K562 (cell line): ENCODE measurements at regions not wholly inside any gene's neighbourhood (a gene's known extent, or its start where the extent isn't known, plus 50 kb on each side); places are given as distances from the start of the nearest gene placed in this dataset.
A peak's percentile ranks its signal among the peaks of the same experiment; 100 is the strongest.

ENCODE experiments used
- ARHGAP35 ChIP-seq: fragments of 450-650 bp; IDR thresholded peaks from 2 replicates; pipeline ENCODE4 v1.6.1; 2018; ENCODE audit not compliant: partially characterized antibody
- C11orf30 ChIP-seq: fragments of 450-650 bp; IDR thresholded peaks from 2 replicates; pipeline ENCODE4 v1.6.1; 2016; ENCODE audit warnings: low read depth, mild to moderate bottlenecking
- CEBPB ChIP-seq: fragments of 450-650 bp; IDR thresholded peaks from 2 replicates; pipeline ENCODE4 v1.6.1; 2016; ENCODE audit warnings: missing genetic modification characterization, missing compliant biosample characterization
- GABPA ChIP-seq: fragments of 200-800 bp; sonication (Bioruptor generic); conservative IDR thresholded peaks from 2 replicates; pipeline ENCODE4 v1.6.1; 2016; ENCODE audit warnings: low read depth, missing genetic modification characterization, missing compliant biosample characterization
- HNRNPL ChIP-seq: fragments of 200-400 bp; formaldehyde crosslinking; IDR thresholded peaks from 2 replicates; pipeline ENCODE4 v1.6.1; 2017; ENCODE audit warnings: low read depth, mild to moderate bottlenecking, low read length
- KLF10 ChIP-seq: fragments of 250-450 bp; sonication (Bioruptor Pico); IDR thresholded peaks from 2 replicates; pipeline ENCODE4 v1.6.1; 2021; ENCODE audit warnings: matching md5 sums
- PML ChIP-seq: IDR thresholded peaks from 2 replicates; pipeline ENCODE4 v1.6.1; 2012; ENCODE audit warnings: low read length, inconsistent platforms
- POLR2AphosphoS2 ChIP-seq: IDR thresholded peaks from 2 replicates; pipeline ENCODE4 v1.6.1; 2012; ENCODE audit warnings: low read length, improper control_type of control experiment
- RBM14 ChIP-seq: fragments of 200-400 bp; formaldehyde crosslinking; IDR thresholded peaks from 2 replicates; pipeline ENCODE4 v1.6.1; 2018; ENCODE audit warnings: low read depth, mild to moderate bottlenecking, low read length, moderate library complexity, borderline replicate concordance; ENCODE audit not compliant: insufficient read depth
- RNF2 ChIP-seq: sonication (generic); IDR thresholded peaks from 2 replicates; pipeline ENCODE4 v1.6.1; 2016
- STAG1 ChIP-seq: sonication (generic); formaldehyde crosslinking; IDR thresholded peaks from 2 replicates; pipeline ENCODE4 v1.5.0; 2020; ENCODE audit warnings: missing genetic modification reagents, borderline replicate concordance
- TEAD2 ChIP-seq: fragments of 450-650 bp; IDR thresholded peaks from 2 replicates; pipeline ENCODE4 v1.6.1; 2016; ENCODE audit warnings: missing genetic modification characterization, control low read depth, missing compliant biosample characterization
- ZNF444 ChIP-seq: fragments of 250-450 bp; sonication (Bioruptor Pico); IDR thresholded peaks from 2 replicates; pipeline ENCODE4 v1.4.0; 2020; ENCODE audit warnings: mild to moderate bottlenecking, moderate library complexity
- ZNF75A ChIP-seq: fragments of 450-650 bp; formaldehyde crosslinking; IDR thresholded peaks from 2 replicates; pipeline ENCODE4 v1.4.0; 2020; ENCODE audit warnings: mild to moderate bottlenecking
- ZNF79 ChIP-seq: fragments of 250-450 bp; sonication (Bioruptor Pico); IDR thresholded peaks from 2 replicates; pipeline ENCODE4 v1.4.0; 2020; ENCODE audit warnings: low read depth, mild to moderate bottlenecking, moderate library complexity
- TF ChIP-seq, protein P1 (sequence below): sonication (generic); formaldehyde crosslinking; IDR thresholded peaks from 2 replicates; pipeline ENCODE4 v1.8.1; 2023; ENCODE audit warnings: mild to moderate bottlenecking, missing genetic modification reagents
- TF ChIP-seq, protein P2 (sequence below): fragments of 250-450 bp; sonication (Bioruptor Pico); IDR thresholded peaks from 2 replicates; pipeline ENCODE4 v1.8.0; 2021; ENCODE audit warnings: borderline replicate concordance, mild to moderate bottlenecking, moderate library complexity; ENCODE audit not compliant: poor library complexity, severe bottlenecking
- TF ChIP-seq, protein P3 (sequence below): sonication (generic); formaldehyde crosslinking; IDR thresholded peaks from 2 replicates; pipeline ENCODE4 v1.8.1; 2022; ENCODE audit warnings: missing genetic modification reagents
- TF ChIP-seq, protein P4 (sequence below): fragments of 450-650 bp; formaldehyde crosslinking; IDR thresholded peaks from 2 replicates; pipeline ENCODE4 v1.4.0; 2020; ENCODE audit warnings: mild to moderate bottlenecking
- TF ChIP-seq, protein P5 (sequence below): fragments of 250-450 bp; sonication (Bioruptor Pico); IDR thresholded peaks from 2 replicates; pipeline ENCODE4 v1.8.0; 2021; ENCODE audit warnings: moderate library complexity, mild to moderate bottlenecking, inconsistent platforms
- TF ChIP-seq, protein P6 (sequence below): IDR thresholded peaks from 2 replicates; pipeline ENCODE4 v1.6.1; 2016; ENCODE audit warnings: missing genetic modification characterization, missing compliant biosample characterization

DNA sequence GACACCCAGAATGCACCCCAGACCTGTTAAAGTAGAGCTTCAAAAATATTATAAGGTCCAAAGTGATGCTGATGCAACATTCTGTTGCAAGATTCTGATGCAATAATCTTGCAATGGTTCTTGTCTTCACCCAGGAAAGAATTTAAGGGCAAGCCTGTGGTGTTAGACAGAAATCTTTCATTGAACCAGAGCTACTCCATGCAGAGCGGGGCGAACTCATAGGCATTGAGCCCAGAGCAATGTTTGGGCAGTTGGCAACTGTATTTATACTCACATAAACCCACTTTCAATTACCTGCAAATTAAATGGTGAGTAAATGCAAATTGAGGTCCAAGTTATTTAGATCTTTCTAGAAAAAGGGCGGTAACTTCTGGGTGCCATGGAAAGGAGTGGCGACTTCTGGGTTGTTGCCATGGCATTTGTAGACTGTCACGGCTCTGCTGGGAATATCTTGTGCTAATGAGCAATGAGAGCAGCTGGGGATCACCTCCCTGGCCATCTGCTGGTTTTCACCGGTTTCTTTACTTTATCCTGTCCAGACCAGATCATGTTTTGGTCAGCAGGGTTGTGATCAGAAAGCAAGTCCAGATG lies 163.4 kb downstream of the ICE1 start (continued):
- TF ChIP-seq, protein P1, sequence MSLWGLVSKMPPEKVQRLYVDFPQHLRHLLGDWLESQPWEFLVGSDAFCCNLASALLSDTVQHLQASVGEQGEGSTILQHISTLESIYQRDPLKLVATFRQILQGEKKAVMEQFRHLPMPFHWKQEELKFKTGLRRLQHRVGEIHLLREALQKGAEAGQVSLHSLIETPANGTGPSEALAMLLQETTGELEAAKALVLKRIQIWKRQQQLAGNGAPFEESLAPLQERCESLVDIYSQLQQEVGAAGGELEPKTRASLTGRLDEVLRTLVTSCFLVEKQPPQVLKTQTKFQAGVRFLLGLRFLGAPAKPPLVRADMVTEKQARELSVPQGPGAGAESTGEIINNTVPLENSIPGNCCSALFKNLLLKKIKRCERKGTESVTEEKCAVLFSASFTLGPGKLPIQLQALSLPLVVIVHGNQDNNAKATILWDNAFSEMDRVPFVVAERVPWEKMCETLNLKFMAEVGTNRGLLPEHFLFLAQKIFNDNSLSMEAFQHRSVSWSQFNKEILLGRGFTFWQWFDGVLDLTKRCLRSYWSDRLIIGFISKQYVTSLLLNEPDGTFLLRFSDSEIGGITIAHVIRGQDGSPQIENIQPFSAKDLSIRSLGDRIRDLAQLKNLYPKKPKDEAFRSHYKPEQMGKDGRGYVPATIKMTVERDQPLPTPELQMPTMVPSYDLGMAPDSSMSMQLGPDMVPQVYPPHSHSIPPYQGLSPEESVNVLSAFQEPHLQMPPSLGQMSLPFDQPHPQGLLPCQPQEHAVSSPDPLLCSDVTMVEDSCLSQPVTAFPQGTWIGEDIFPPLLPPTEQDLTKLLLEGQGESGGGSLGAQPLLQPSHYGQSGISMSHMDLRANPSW, result no peak
- TF ChIP-seq ZNF79 (CRISPR knock-in tag) (peak; percentile 100), CEBPB (tag) (peak; percentile 89), HNRNPL (no peak), GABPA (tag) (peak; percentile 89), ZNF444 (CRISPR knock-in tag) (peak; percentile 95), RNF2 (peak; percentile 41; the same call in 1 of the 2 replicates), ARHGAP35 (no peak), TEAD2 (tag) (peak; percentile 92), PML (no peak), KLF10 (peak; percentile 81; the same call in 1 of the 2 replicates), ZNF75A (CRISPR knock-in tag) (peak; percentile 98), POLR2AphosphoS2 (no peak), STAG1 (CRISPR knock-in tag) (no peak), RBM14 (no peak), C11orf30 (no peak)
- TF ChIP-seq, protein P2, sequence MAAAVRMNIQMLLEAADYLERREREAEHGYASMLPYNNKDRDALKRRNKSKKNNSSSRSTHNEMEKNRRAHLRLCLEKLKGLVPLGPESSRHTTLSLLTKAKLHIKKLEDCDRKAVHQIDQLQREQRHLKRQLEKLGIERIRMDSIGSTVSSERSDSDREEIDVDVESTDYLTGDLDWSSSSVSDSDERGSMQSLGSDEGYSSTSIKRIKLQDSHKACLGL (CRISPR knock-in tag), result peak; percentile 70
- TF ChIP-seq, protein P3, sequence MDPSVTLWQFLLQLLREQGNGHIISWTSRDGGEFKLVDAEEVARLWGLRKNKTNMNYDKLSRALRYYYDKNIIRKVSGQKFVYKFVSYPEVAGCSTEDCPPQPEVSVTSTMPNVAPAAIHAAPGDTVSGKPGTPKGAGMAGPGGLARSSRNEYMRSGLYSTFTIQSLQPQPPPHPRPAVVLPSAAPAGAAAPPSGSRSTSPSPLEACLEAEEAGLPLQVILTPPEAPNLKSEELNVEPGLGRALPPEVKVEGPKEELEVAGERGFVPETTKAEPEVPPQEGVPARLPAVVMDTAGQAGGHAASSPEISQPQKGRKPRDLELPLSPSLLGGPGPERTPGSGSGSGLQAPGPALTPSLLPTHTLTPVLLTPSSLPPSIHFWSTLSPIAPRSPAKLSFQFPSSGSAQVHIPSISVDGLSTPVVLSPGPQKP, result no peak
- TF ChIP-seq, protein P4, sequence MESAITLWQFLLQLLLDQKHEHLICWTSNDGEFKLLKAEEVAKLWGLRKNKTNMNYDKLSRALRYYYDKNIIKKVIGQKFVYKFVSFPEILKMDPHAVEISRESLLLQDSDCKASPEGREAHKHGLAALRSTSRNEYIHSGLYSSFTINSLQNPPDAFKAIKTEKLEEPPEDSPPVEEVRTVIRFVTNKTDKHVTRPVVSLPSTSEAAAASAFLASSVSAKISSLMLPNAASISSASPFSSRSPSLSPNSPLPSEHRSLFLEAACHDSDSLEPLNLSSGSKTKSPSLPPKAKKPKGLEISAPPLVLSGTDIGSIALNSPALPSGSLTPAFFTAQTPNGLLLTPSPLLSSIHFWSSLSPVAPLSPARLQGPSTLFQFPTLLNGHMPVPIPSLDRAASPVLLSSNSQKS (CRISPR knock-in tag), result peak; percentile 99
- TF ChIP-seq, protein P5, sequence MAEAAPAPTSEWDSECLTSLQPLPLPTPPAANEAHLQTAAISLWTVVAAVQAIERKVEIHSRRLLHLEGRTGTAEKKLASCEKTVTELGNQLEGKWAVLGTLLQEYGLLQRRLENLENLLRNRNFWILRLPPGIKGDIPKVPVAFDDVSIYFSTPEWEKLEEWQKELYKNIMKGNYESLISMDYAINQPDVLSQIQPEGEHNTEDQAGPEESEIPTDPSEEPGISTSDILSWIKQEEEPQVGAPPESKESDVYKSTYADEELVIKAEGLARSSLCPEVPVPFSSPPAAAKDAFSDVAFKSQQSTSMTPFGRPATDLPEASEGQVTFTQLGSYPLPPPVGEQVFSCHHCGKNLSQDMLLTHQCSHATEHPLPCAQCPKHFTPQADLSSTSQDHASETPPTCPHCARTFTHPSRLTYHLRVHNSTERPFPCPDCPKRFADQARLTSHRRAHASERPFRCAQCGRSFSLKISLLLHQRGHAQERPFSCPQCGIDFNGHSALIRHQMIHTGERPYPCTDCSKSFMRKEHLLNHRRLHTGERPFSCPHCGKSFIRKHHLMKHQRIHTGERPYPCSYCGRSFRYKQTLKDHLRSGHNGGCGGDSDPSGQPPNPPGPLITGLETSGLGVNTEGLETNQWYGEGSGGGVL (CRISPR knock-in tag), result peak; percentile 93; the same call in 1 of the 2 replicates
- TF ChIP-seq, protein P6, sequence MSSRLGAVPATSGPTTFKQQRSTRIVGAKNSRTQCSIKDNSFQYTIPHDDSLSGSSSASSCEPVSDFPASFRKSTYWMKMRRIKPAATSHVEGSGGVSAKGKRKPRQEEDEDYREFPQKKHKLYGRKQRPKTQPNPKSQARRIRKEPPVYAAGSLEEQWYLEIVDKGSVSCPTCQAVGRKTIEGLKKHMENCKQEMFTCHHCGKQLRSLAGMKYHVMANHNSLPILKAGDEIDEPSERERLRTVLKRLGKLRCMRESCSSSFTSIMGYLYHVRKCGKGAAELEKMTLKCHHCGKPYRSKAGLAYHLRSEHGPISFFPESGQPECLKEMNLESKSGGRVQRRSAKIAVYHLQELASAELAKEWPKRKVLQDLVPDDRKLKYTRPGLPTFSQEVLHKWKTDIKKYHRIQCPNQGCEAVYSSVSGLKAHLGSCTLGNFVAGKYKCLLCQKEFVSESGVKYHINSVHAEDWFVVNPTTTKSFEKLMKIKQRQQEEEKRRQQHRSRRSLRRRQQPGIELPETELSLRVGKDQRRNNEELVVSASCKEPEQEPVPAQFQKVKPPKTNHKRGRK (tag), result no peak
